Astrocyte (in vitro differentiated cells and primary cell): ENCODE measurements at regions not wholly inside any gene's neighbourhood (a gene's known extent, or its start where the extent isn't known, plus 50 kb on each side); places are given as distances from the start of the nearest gene placed in this dataset.

Source experiments
- DNase-seq: peaks from one replicate; pipeline ENCODE4 v3.0.0-alpha.2; 2010; ENCODE audit warnings: low read depth
- FAIRE-seq: peaks from 2 replicates; lab custom pipeline; 2011; peaks lifted over from hg19 to GRCh38; lab: Jason Lieb, UNC
- H2AFZ ChIP-seq: 2 replicates; pipeline ENCODE4 v1.6.0; 2012; ENCODE audit warnings: low read depth, low read length, inconsistent platforms
- H3K27ac ChIP-seq: 2 replicates; pipeline ENCODE4 v1.5.1; 2011; ENCODE audit warnings: low read depth, low read length, inconsistent platforms
- H3K27me3 ChIP-seq: 2 replicates; pipeline ENCODE4 v1.6.0; 2011; ENCODE audit warnings: low read length, inconsistent platforms; ENCODE audit not compliant: insufficient read depth
- H3K36me3 ChIP-seq: 2 replicates; pipeline ENCODE4 v1.5.1; 2011; ENCODE audit warnings: low read length, inconsistent platforms; ENCODE audit not compliant: insufficient read depth
- H3K4me1 ChIP-seq: 2 replicates; pipeline ENCODE4 v1.5.1; 2011; ENCODE audit warnings: low read length, inconsistent platforms; ENCODE audit not compliant: insufficient read depth
- H3K4me2 ChIP-seq: 2 replicates; pipeline ENCODE4 v1.6.0; 2012; ENCODE audit warnings: low read length, inconsistent platforms
- H3K4me3 ChIP-seq: 2 replicates; pipeline ENCODE4 v1.5.1; 2011; ENCODE audit warnings: low read depth, mild to moderate bottlenecking, low read length, inconsistent platforms; ENCODE audit not compliant: insufficient read depth
- H3K79me2 ChIP-seq: 2 replicates; pipeline ENCODE4 v1.6.0; 2012; ENCODE audit warnings: mild to moderate bottlenecking, low read length, inconsistent platforms; ENCODE audit not compliant: insufficient read depth
- H3K9ac ChIP-seq: 2 replicates; pipeline ENCODE4 v1.6.0; 2012; ENCODE audit warnings: mild to moderate bottlenecking, low read length, inconsistent platforms
- H3K9me3 ChIP-seq: 2 replicates; pipeline ENCODE4 v1.5.1; 2012; ENCODE audit warnings: low read depth, mild to moderate bottlenecking, low read length, inconsistent platforms; ENCODE audit not compliant: insufficient read depth
- H4K20me1 ChIP-seq: 2 replicates; pipeline ENCODE4 v1.6.0; 2012; ENCODE audit warnings: low read length, inconsistent platforms; ENCODE audit not compliant: insufficient read depth
- H3K27ac Mint-ChIP-seq: one replicate; pipeline ENCODE4 v1.8.0; 2021; ENCODE audit warnings: mild to moderate bottlenecking, mixed read lengths; ENCODE audit not compliant: unreplicated experiment
- H3K27me3 Mint-ChIP-seq: one replicate; pipeline ENCODE4 v1.8.0; 2021; ENCODE audit warnings: low read depth, mixed read lengths; ENCODE audit not compliant: unreplicated experiment
- H3K36me3 Mint-ChIP-seq: one replicate; pipeline ENCODE4 v1.8.0; 2021; ENCODE audit warnings: low read depth, mixed read lengths; ENCODE audit not compliant: unreplicated experiment
- H3K4me1 Mint-ChIP-seq: one replicate; pipeline ENCODE4 v1.8.0; 2021; ENCODE audit warnings: low read depth, mixed read lengths; ENCODE audit not compliant: unreplicated experiment
- H3K4me3 Mint-ChIP-seq: one replicate; pipeline ENCODE4 v1.8.0; 2021; ENCODE audit warnings: mild to moderate bottlenecking, moderate library complexity, mixed read lengths; ENCODE audit not compliant: unreplicated experiment
- H3K9me3 Mint-ChIP-seq: one replicate; pipeline ENCODE4 v1.8.0; 2021; ENCODE audit warnings: mild to moderate bottlenecking, mixed read lengths; ENCODE audit not compliant: unreplicated experiment
- EZH2 ChIP-seq: IDR thresholded peaks from 2 replicates; pipeline ENCODE4 v1.6.1; 2012; ENCODE audit warnings: mild to moderate bottlenecking, low read length, inconsistent platforms; ENCODE audit not compliant: insufficient read depth
- TF ChIP-seq, protein P1 (sequence below): IDR thresholded peaks from 2 replicates; pipeline ENCODE4 v1.5.1; 2011; ENCODE audit warnings: low read depth, mild to moderate bottlenecking, inconsistent platforms, low read length, moderate library complexity; ENCODE audit not compliant: insufficient read depth

DNA sequence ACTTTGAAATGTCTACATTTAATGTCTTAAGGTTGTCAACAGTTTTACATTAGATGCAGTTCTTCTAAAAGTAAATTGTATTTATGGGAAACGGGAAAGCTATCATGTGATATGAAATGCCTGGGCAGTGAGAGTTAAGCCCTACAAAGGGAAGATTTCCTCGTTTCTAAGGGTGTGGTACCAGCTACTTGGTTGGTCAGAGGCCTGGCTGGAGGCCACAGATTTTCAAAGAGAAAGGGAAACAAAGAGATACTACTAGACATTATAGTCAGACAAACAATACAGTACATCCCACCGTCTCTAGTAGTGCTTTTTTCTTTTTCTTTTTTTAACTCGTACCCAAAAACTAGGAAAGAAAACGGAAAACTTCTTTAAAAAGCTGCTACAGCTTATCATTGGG is 467.8 kb downstream of the PCDH7 start:
- no peak overlapping the region for H3K27ac ChIP-seq
- H3K4me2 ChIP-seq = no peak overlapping the region
- no peak overlapping the region for H2AFZ ChIP-seq
- DNase-seq = no peak
- no peak overlapping the region for H3K4me3 ChIP-seq
- no peaks in the 10 kb centered on the region for H3K79me2 ChIP-seq
- FAIRE-seq = no peak
- no peaks in the 10 kb centered on the region for H3K27me3 ChIP-seq
- Mint-ChIP-seq H3K27ac (no peak overlapping the region), H3K9me3 (peaks cover 3% of the 10 kb centered on the region), H3K4me3 (no peak overlapping the region), H3K36me3 (no peaks in the 10 kb centered on the region), H3K27me3 (no peaks in the 10 kb centered on the region), H3K4me1 (no peaks in the 10 kb centered on the region)
- H3K9me3 ChIP-seq = no peaks in the 10 kb centered on the region
- no peaks in the 10 kb centered on the region for H3K4me1 ChIP-seq
- no peaks in the 10 kb centered on the region for H4K20me1 ChIP-seq
- H3K9ac ChIP-seq = no peak overlapping the region
- TF ChIP-seq, protein P1, sequence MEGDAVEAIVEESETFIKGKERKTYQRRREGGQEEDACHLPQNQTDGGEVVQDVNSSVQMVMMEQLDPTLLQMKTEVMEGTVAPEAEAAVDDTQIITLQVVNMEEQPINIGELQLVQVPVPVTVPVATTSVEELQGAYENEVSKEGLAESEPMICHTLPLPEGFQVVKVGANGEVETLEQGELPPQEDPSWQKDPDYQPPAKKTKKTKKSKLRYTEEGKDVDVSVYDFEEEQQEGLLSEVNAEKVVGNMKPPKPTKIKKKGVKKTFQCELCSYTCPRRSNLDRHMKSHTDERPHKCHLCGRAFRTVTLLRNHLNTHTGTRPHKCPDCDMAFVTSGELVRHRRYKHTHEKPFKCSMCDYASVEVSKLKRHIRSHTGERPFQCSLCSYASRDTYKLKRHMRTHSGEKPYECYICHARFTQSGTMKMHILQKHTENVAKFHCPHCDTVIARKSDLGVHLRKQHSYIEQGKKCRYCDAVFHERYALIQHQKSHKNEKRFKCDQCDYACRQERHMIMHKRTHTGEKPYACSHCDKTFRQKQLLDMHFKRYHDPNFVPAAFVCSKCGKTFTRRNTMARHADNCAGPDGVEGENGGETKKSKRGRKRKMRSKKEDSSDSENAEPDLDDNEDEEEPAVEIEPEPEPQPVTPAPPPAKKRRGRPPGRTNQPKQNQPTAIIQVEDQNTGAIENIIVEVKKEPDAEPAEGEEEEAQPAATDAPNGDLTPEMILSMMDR = no peak
- TF ChIP-seq EZH2 = no peak
- H3K36me3 ChIP-seq = no peaks in the 10 kb centered on the region

DNA sequence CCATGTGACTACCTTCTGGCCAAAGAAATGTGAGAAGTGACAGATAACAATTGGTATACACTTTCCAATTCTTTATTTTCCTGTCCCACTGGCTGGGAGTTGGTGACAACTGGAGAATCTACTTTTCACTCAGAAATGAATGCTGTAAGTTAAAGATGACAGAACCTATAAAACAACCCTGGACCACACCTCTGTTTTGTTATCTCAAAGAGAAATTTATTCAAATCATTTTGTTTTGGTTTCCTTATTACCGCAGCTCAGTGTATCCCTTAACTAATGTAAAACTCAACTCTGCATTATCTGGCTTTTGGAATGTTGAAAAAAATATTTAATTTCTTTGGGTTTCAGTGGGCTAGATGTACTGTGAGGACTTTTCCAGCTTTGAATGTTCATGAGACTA is 469.8 kb downstream of the PCDH7 start:
- Histone ChIP-seq H3K4me3 (no peak overlapping the region), H3K79me2 (no peaks in the 10 kb centered on the region), H4K20me1 (no peaks in the 10 kb centered on the region), H3K36me3 (no peaks in the 10 kb centered on the region), H3K4me2 (no peak overlapping the region), H3K9me3 (no peaks in the 10 kb centered on the region), H3K9ac (no peak overlapping the region), H3K4me1 (no peaks in the 10 kb centered on the region), H2AFZ (no peak overlapping the region), H3K27me3 (no peaks in the 10 kb centered on the region), H3K27ac (no peak overlapping the region)
- Mint-ChIP-seq H3K4me1 (no peaks in the 10 kb centered on the region), H3K27ac (no peak overlapping the region), H3K4me3 (no peak overlapping the region), H3K27me3 (no peaks in the 10 kb centered on the region), H3K9me3 (no peaks in the 10 kb centered on the region), H3K36me3 (no peaks in the 10 kb centered on the region)
- no peak for DNase-seq
- TF ChIP-seq, protein P1 = no peak
- TF ChIP-seq EZH2 = no peak
- no peak for FAIRE-seq

DNA sequence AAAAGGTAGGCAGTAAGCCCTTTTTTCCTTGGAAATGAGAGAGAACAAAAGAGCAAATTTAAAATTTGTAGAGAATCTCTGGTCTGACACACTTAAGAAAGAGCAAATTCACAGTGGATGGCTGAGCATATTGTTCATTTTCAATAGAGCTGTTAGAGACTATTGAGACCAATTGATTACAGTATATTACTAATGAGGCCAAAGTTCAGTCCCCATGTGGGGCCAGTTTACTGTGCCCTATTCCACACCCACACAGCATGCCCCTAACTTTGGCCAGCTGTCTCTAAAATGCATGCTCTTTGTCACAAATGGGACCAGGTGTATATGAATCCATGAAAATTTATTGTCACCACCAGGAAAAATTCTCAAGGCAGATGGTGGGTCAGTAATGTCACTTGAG is 470.5 kb downstream of the PCDH7 start:
- Histone ChIP-seq H4K20me1 (no peaks in the 10 kb centered on the region), H3K79me2 (no peaks in the 10 kb centered on the region), H3K4me1 (no peaks in the 10 kb centered on the region), H3K27ac (no peak overlapping the region), H3K4me2 (no peak overlapping the region), H3K9me3 (no peaks in the 10 kb centered on the region), H3K9ac (no peak overlapping the region), H3K4me3 (no peak overlapping the region), H3K27me3 (no peaks in the 10 kb centered on the region), H3K36me3 (no peaks in the 10 kb centered on the region), H2AFZ (no peak overlapping the region)
- no peaks in the 10 kb centered on the region for H3K9me3 Mint-ChIP-seq
- no peak for TF ChIP-seq EZH2
- TF ChIP-seq, protein P1 = no peak
- FAIRE-seq = no peak
- no peaks in the 10 kb centered on the region for H3K27me3 Mint-ChIP-seq
- no peak overlapping the region for H3K4me3 Mint-ChIP-seq
- no peak for DNase-seq
- H3K36me3 Mint-ChIP-seq = no peaks in the 10 kb centered on the region
- H3K4me1 Mint-ChIP-seq = no peaks in the 10 kb centered on the region
- H3K27ac Mint-ChIP-seq = no peak overlapping the region
